BLaER1 (cell line): ENCODE measurements at regions not wholly inside any gene's neighbourhood (a gene's known extent, or its start where the extent isn't known, plus 50 kb on each side); places are given as distances from the start of the nearest gene placed in this dataset.

Experiments used
- H3K27ac ChIP-seq: shearing (Covaris generic); formaldehyde crosslinking; 2 replicates; pipeline ENCODE4 v1.8.1; 2022
- H3K27me3 ChIP-seq: shearing (Covaris generic); formaldehyde crosslinking; 2 replicates; pipeline ENCODE4 v1.8.1; 2022
- H3K36me3 ChIP-seq: shearing (Covaris generic); formaldehyde crosslinking; 2 replicates; pipeline ENCODE4 v1.8.1; 2022
- H3K4me1 ChIP-seq: shearing (Covaris generic); formaldehyde crosslinking; 2 replicates; pipeline ENCODE4 v1.8.1; 2022
- H3K4me2 ChIP-seq: shearing (Covaris generic); formaldehyde crosslinking; 2 replicates; pipeline ENCODE4 v1.8.1; 2022
- H3K4me3 ChIP-seq: shearing (Covaris generic); formaldehyde crosslinking; 2 replicates; pipeline ENCODE4 v1.8.1; 2022
- H3K9ac ChIP-seq: shearing (Covaris generic); formaldehyde crosslinking; 2 replicates; pipeline ENCODE4 v1.8.1; 2022
- H3K9me3 ChIP-seq: shearing (Covaris generic); formaldehyde crosslinking; 2 replicates; pipeline ENCODE4 v1.8.1; 2022
- H4K20me1 ChIP-seq: shearing (Covaris generic); formaldehyde crosslinking; 2 replicates; pipeline ENCODE4 v1.8.1; 2022
- Cebpa-rat ChIP-seq: shearing (Covaris generic); IDR thresholded peaks from 2 replicates; pipeline ENCODE4 v1.8.1; 2022

GRCh38 chr4:152033621-152034020 is 272.8 kb upstream of the GATB start:
- no peaks in the 10 kb centered on the region for H3K27me3 ChIP-seq
- H3K4me2 ChIP-seq: no peak overlapping the region
- TF ChIP-seq Cebpa-rat: no peak
- no peak overlapping the region for H3K9ac ChIP-seq
- H3K4me3 ChIP-seq: no peak overlapping the region
- H3K27ac ChIP-seq: no peak overlapping the region
- H3K9me3 ChIP-seq: peaks cover 14% of the 10 kb centered on the region
- no peaks in the 10 kb centered on the region for H3K4me1 ChIP-seq
- no peaks in the 10 kb centered on the region for H4K20me1 ChIP-seq
- no peaks in the 10 kb centered on the region for H3K36me3 ChIP-seq

- H3K4me3 ChIP-seq: no peak overlapping the region
- no peaks in the 10 kb centered on the region for H3K27me3 ChIP-seq
- H3K27ac ChIP-seq: no peak overlapping the region
- H3K4me1 ChIP-seq: 0 out of 2 replicates have a peak, but pooled peaks cover 5% of the 10 kb centered on the region
- H3K4me2 ChIP-seq: no peak overlapping the region
- H3K36me3 ChIP-seq: no peaks in the 10 kb centered on the region
- TF ChIP-seq Cebpa-rat: no peak
- H4K20me1 ChIP-seq: no peaks in the 10 kb centered on the region
- peaks cover 18% of the 10 kb centered on the region for H3K9me3 ChIP-seq
- no peak overlapping the region for H3K9ac ChIP-seq
These were observed 271.9 kb upstream of the GATB start for GRCh38 chr4:152032722-152033131.

GRCh38 chr4:152029631-152030030 is 268.8 kb upstream of the GATB start:
- Histone ChIP-seq H3K27ac (no peak overlapping the region), H3K4me1 (peaks cover 26% of the 10 kb centered on the region), H3K27me3 (no peaks in the 10 kb centered on the region), H4K20me1 (no peaks in the 10 kb centered on the region), H3K4me3 (no peak overlapping the region), H3K4me2 (no peak overlapping the region), H3K36me3 (no peaks in the 10 kb centered on the region), H3K9ac (no peak overlapping the region), H3K9me3 (peaks cover 15% of the 10 kb centered on the region)
- no peak for TF ChIP-seq Cebpa-rat

GRCh38 chr4:152028131-152028530 is 267.3 kb upstream of the GATB start:
- Histone ChIP-seq H3K9ac (no peak overlapping the region), H3K4me1 (peaks cover 41% of the 10 kb centered on the region), H4K20me1 (no peaks in the 10 kb centered on the region), H3K9me3 (peaks cover 15% of the 10 kb centered on the region), H3K27ac (no peak overlapping the region), H3K36me3 (no peaks in the 10 kb centered on the region), H3K4me2 (no peak overlapping the region), H3K27me3 (no peaks in the 10 kb centered on the region), H3K4me3 (no peak overlapping the region)
- no peak for TF ChIP-seq Cebpa-rat

GRCh38 chr4:152024881-152025280 is 264.1 kb upstream of the GATB start:
- peak overlapping the region; percentile 50; the same call in 1 of the 2 replicates for H3K9ac ChIP-seq
- peak overlapping the region; percentile 78 for H3K4me2 ChIP-seq
- H3K27me3 ChIP-seq: no peaks in the 10 kb centered on the region
- H3K27ac ChIP-seq: peak overlapping the region; percentile 76
- H3K36me3 ChIP-seq: no peaks in the 10 kb centered on the region
- H3K9me3 ChIP-seq: peaks cover 15% of the 10 kb centered on the region
- no peaks in the 10 kb centered on the region for H4K20me1 ChIP-seq
- no peak overlapping the region for H3K4me3 ChIP-seq
- peaks cover 45% of the 10 kb centered on the region for H3K4me1 ChIP-seq
- no peak for TF ChIP-seq Cebpa-rat

GRCh38 chr4:152023674-152024073 is 262.9 kb upstream of the GATB start:
- Histone ChIP-seq H3K27me3 (no peaks in the 10 kb centered on the region), H3K4me3 (no peak overlapping the region), H3K4me1 (peaks cover 50% of the 10 kb centered on the region), H3K9me3 (peaks cover 6% of the 10 kb centered on the region), H4K20me1 (no peaks in the 10 kb centered on the region), H3K27ac (peak overlapping the region; percentile 76), H3K9ac (no peak overlapping the region), H3K4me2 (peak overlapping the region; percentile 78), H3K36me3 (no peaks in the 10 kb centered on the region)
- no peak for TF ChIP-seq Cebpa-rat

- Histone ChIP-seq H3K27me3 (no peaks in the 10 kb centered on the region), H3K4me2 (peak overlapping the region; percentile 78; the same call in 1 of the 2 replicates), H3K4me3 (no peak overlapping the region), H3K27ac (0 out of 2 replicates have a peak overlapping the region, but pooled peaks have one; percentile 76), H3K9ac (no peak overlapping the region), H3K36me3 (no peaks in the 10 kb centered on the region), H3K4me1 (peaks cover 46% of the 10 kb centered on the region), H3K9me3 (no peaks in the 10 kb centered on the region; the same call in 1 of the 2 replicates), H4K20me1 (no peaks in the 10 kb centered on the region)
- no peak for TF ChIP-seq Cebpa-rat
These were observed 261.7 kb upstream of the GATB start for GRCh38 chr4:152022543-152022942.

- Histone ChIP-seq H3K4me3 (no peak overlapping the region), H3K4me1 (peaks cover 46% of the 10 kb centered on the region), H4K20me1 (no peaks in the 10 kb centered on the region), H3K27ac (peak overlapping the region; percentile 4; the same call in 1 of the 2 replicates), H3K36me3 (no peaks in the 10 kb centered on the region), H3K4me2 (no peak overlapping the region), H3K27me3 (no peaks in the 10 kb centered on the region), H3K9me3 (no peaks in the 10 kb centered on the region; the same call in 1 of the 2 replicates), H3K9ac (no peak overlapping the region)
- TF ChIP-seq Cebpa-rat: no peak
These were observed 261.1 kb upstream of the GATB start for GRCh38 chr4:152021788-152022438.

GRCh38 chr4:152020073-152020472 is 259.3 kb upstream of the GATB start:
- TF ChIP-seq Cebpa-rat: no peak
- Histone ChIP-seq H3K4me1 (peaks cover 33% of the 10 kb centered on the region), H3K4me2 (no peak overlapping the region), H3K9ac (no peak overlapping the region), H4K20me1 (no peaks in the 10 kb centered on the region), H3K27me3 (no peaks in the 10 kb centered on the region), H3K9me3 (no peaks in the 10 kb centered on the region; the same call in 1 of the 2 replicates), H3K36me3 (no peaks in the 10 kb centered on the region), H3K4me3 (no peak overlapping the region), H3K27ac (no peak overlapping the region)

- no peak for TF ChIP-seq Cebpa-rat
These were observed 255.5 kb upstream of the GATB start for GRCh38 chr4:152016303-152016620.

More at GRCh38 chr4:152016303-152016620, 255.5 kb upstream of the GATB start:
- peaks cover 32% of the 10 kb centered on the region for H3K4me1 ChIP-seq
- H3K27me3 ChIP-seq: no peaks in the 10 kb centered on the region
- no peaks in the 10 kb centered on the region for H4K20me1 ChIP-seq
- H3K9ac ChIP-seq: no peak overlapping the region
- no peak overlapping the region for H3K4me3 ChIP-seq
- peaks cover 7% of the 10 kb centered on the region; the same call in 1 of the 2 replicates for H3K36me3 ChIP-seq
- no peak overlapping the region for H3K27ac ChIP-seq
- H3K9me3 ChIP-seq: peaks cover 25% of the 10 kb centered on the region
- no peak overlapping the region for H3K4me2 ChIP-seq
